Trophoblast cell (in vitro differentiated cells and primary cell): ENCODE measurements at regions not wholly inside any gene's neighbourhood (a gene's known extent, or its start where the extent isn't known, plus 50 kb on each side); places are given as distances from the start of the nearest gene placed in this dataset.

Experiments
- DNase-seq, 2 donors: peaks; one replicate each; pipeline ENCODE4 v3.0.0-alpha.2; 2016
- H2AFZ ChIP-seq: 2 replicates; pipeline ENCODE4 v1.6.1; 2013; ENCODE audit warnings: low read length, moderate library complexity, mild to moderate bottlenecking; ENCODE audit not compliant: insufficient read depth, poor library complexity
- H2AK5ac ChIP-seq: 2 replicates; pipeline ENCODE4 v1.6.1; 2013; ENCODE audit warnings: mild to moderate bottlenecking, low read length
- H2BK120ac ChIP-seq: 2 replicates; pipeline ENCODE4 v1.6.1; 2013; ENCODE audit warnings: low read length, mild to moderate bottlenecking, moderate library complexity; ENCODE audit not compliant: insufficient read depth, poor library complexity
- H2BK12ac ChIP-seq: 2 replicates; pipeline ENCODE4 v1.6.1; 2013; ENCODE audit warnings: mild to moderate bottlenecking, low read length, moderate library complexity
- H2BK5ac ChIP-seq: 2 replicates; pipeline ENCODE4 v1.6.1; 2013; ENCODE audit warnings: low read length, low read depth, moderate library complexity, mild to moderate bottlenecking; ENCODE audit not compliant: poor library complexity
- H3K14ac ChIP-seq: 2 replicates; pipeline ENCODE4 v1.6.1; 2013; ENCODE audit warnings: mild to moderate bottlenecking, low read length
- H3K18ac ChIP-seq: 2 replicates; pipeline ENCODE4 v1.6.1; 2013; ENCODE audit warnings: mild to moderate bottlenecking, low read length
- H3K23ac ChIP-seq: 2 replicates; pipeline ENCODE4 v1.6.1; 2013; ENCODE audit warnings: low read length
- H3K27ac ChIP-seq: 2 replicates; pipeline ENCODE4 v1.5.1; 2013; ENCODE audit warnings: low read depth, mild to moderate bottlenecking, inconsistent platforms, low read length, moderate library complexity
- H3K27me3 ChIP-seq: 2 replicates; pipeline ENCODE4 v1.6.1; 2013; ENCODE audit warnings: inconsistent platforms, mild to moderate bottlenecking, low read length, moderate library complexity; ENCODE audit not compliant: insufficient read depth
- H3K36me3 ChIP-seq, 2 experiments: 1 replicate in 1 of 2; 2 replicates in 1 of 2; pipeline ENCODE4 v1.6.1; 2013; ENCODE audit warnings: low read length in 2 of 2, mild to moderate bottlenecking in 2 of 2, moderate library complexity in 1 of 2; ENCODE audit not compliant: insufficient read depth in 2 of 2, control insufficient read depth in 1 of 2
- H3K4ac ChIP-seq: 2 replicates; pipeline ENCODE4 v1.6.1; 2013; ENCODE audit warnings: low read depth, mild to moderate bottlenecking, low read length, moderate library complexity
- H3K4me1 ChIP-seq, 2 experiments: 1 replicate in 1 of 2; 2 replicates in 1 of 2; pipeline ENCODE4 v1.6.1; 2013; ENCODE audit warnings: low read length in 2 of 2, mild to moderate bottlenecking in 2 of 2, moderate library complexity in 1 of 2; ENCODE audit not compliant: insufficient read depth in 2 of 2, control insufficient read depth in 1 of 2
- H3K4me2 ChIP-seq: 2 replicates; pipeline ENCODE4 v1.6.1; 2013; ENCODE audit warnings: inconsistent platforms, mild to moderate bottlenecking, low read length, moderate library complexity
- H3K4me3 ChIP-seq: 2 replicates; pipeline ENCODE4 v1.5.1; 2013; ENCODE audit warnings: mild to moderate bottlenecking, low read depth, low read length, inconsistent platforms
- H3K79me1 ChIP-seq: one replicate; pipeline ENCODE4 v1.6.1; 2013; ENCODE audit warnings: low read length
- H3K79me2 ChIP-seq: 2 replicates; pipeline ENCODE4 v1.6.1; 2013; ENCODE audit warnings: low read length, mild to moderate bottlenecking; ENCODE audit not compliant: control insufficient read depth, insufficient read depth, poor library complexity
- H3K9ac ChIP-seq: 2 replicates; pipeline ENCODE4 v1.6.1; 2013; ENCODE audit warnings: mild to moderate bottlenecking, low read length
- H3K9me3 ChIP-seq: 2 replicates; pipeline ENCODE4 v1.6.1; 2013; ENCODE audit warnings: low read depth, mild to moderate bottlenecking, control low read depth, inconsistent platforms, low read length; ENCODE audit not compliant: insufficient read depth
- H4K12ac ChIP-seq: 2 replicates; pipeline ENCODE4 v1.6.1; 2013; ENCODE audit warnings: low read depth, mild to moderate bottlenecking, low read length, moderate library complexity
- H4K8ac ChIP-seq: 2 replicates; pipeline ENCODE4 v1.6.1; 2013; ENCODE audit warnings: low read depth, mild to moderate bottlenecking, low read length, moderate library complexity
- H4K91ac ChIP-seq: one replicate; pipeline ENCODE4 v1.6.1; 2013; ENCODE audit warnings: low read depth, mild to moderate bottlenecking, low read length, moderate library complexity
- whole genome bisulfite sequencing: extraction: QIAGEN DNeasy Blood & Tissue Kit; methylation state at CpG from one replicate; pipeline ENCODE4 v1.1.7; 2013; ENCODE audit warnings: missing lambda C conversion rate; ENCODE audit not compliant: insufficient read length, insufficient coverage; ENCODE audit errors: extremely low coverage; 5-methylcytosine and 5-hydroxymethylcytosine counted together

DNA sequence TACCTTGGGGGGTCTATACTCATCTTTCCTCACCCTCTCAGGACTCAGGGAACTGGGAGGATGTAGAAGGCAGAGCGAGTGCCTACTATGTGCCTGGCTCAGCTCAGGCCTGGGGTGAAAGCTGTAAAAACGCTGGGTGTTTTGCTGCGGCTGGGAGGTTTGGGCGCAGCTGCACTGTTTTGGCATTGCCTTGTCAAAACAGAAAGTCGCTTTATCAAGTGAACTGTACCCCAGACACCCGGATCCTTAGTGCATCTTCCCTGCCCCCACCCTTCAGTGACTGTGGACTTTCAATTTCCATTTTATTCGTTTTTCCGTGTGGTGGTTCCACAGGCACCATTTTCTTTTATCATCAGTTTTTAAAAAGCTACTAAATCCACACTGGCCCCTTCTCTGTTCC, 86.7 kb upstream of the ZNF716 start:
- H4K12ac ChIP-seq, result no peak overlapping the region
- no peak for DNase-seq
- no peak overlapping the region for H3K23ac ChIP-seq
- no peak overlapping the region for H3K27ac ChIP-seq
- H2BK5ac ChIP-seq, result no peak overlapping the region
- no peak overlapping the region for H2AK5ac ChIP-seq
- H2BK120ac ChIP-seq, result no peak overlapping the region
- no peak overlapping the region for H2AFZ ChIP-seq
- WGBS, result no CpG with 5 or more reads among the region's 8 CpGs
- H3K4me1 ChIP-seq, result no peaks in the 10 kb centered on the region
- peaks cover 63% of the 10 kb centered on the region for H3K9me3 ChIP-seq
- no peak overlapping the region for H4K8ac ChIP-seq
- no peaks in the 10 kb centered on the region for H3K27me3 ChIP-seq
- H3K9ac ChIP-seq, result no peak overlapping the region
- no peak overlapping the region for H3K18ac ChIP-seq
- H3K79me2 ChIP-seq, result no peaks in the 10 kb centered on the region
- H3K4me2 ChIP-seq, result no peak overlapping the region
- no peak overlapping the region for H3K4me3 ChIP-seq
- no peaks in the 10 kb centered on the region for H3K79me1 ChIP-seq
- no peak overlapping the region for H2BK12ac ChIP-seq
- H3K14ac ChIP-seq, result no peak overlapping the region
- no peaks in the 10 kb centered on the region for H3K36me3 ChIP-seq
- no peak overlapping the region for H4K91ac ChIP-seq
- H3K4ac ChIP-seq, result no peak overlapping the region

DNA sequence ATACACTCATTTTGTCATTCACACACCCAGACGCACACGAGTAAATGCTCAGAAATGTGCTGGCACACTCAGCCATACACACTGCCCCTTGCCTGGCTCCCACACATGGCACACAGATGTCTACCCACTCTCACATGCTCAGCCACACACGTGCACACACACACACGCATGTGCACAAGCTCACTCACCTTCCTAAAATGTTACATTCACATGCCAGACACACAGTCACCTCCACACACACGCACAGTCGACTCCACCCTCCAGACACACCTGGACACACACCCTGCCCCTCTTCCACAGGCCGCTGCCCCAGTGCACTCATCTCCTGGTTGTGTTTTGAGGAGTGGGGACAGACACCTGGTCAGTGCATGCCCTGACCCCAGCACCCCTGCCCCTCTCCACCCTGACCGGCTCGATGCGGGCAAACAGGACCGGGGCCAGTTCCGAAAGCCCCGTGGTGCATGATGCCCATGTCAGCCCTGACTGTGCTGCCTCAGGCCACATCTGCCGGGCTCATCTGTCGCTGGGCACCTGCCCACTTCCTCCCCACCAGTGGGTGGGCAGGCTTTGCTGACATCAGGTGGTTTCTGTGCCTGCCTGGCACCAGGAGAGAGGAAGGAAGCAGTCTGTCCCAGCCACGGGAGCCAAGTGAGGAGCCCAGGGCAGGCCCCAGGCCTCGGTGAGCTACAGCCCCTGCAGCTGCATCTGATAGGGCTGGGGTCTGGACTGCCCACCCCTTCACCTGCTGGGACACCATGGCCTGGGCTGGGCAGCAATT, 84.9 kb upstream of the ZNF716 start:
- H3K18ac ChIP-seq, result no peak overlapping the region
- no peak overlapping the region for H4K8ac ChIP-seq
- H3K4me1 ChIP-seq, result no peaks in the 10 kb centered on the region
- H3K23ac ChIP-seq, result no peak overlapping the region
- H2BK120ac ChIP-seq, result no peak overlapping the region
- DNase-seq, result no peak
- no peak overlapping the region for H2BK5ac ChIP-seq
- no peaks in the 10 kb centered on the region for H3K36me3 ChIP-seq
- no peaks in the 10 kb centered on the region for H3K27me3 ChIP-seq
- no peak overlapping the region for H3K4me3 ChIP-seq
- no peak overlapping the region for H4K91ac ChIP-seq
- no peak overlapping the region for H3K9ac ChIP-seq
- no peak overlapping the region for H4K12ac ChIP-seq
- H3K4ac ChIP-seq, result no peak overlapping the region
- H2AK5ac ChIP-seq, result no peak overlapping the region
- 100% methylated on average over 2 of the region's 17 CpGs for WGBS
- no peak overlapping the region for H3K27ac ChIP-seq
- peaks cover 60% of the 10 kb centered on the region for H3K9me3 ChIP-seq
- no peak overlapping the region for H2AFZ ChIP-seq
- H2BK12ac ChIP-seq, result no peak overlapping the region
- H3K4me2 ChIP-seq, result no peak overlapping the region
- H3K79me1 ChIP-seq, result no peaks in the 10 kb centered on the region
- no peaks in the 10 kb centered on the region for H3K79me2 ChIP-seq
- no peak overlapping the region for H3K14ac ChIP-seq

DNA sequence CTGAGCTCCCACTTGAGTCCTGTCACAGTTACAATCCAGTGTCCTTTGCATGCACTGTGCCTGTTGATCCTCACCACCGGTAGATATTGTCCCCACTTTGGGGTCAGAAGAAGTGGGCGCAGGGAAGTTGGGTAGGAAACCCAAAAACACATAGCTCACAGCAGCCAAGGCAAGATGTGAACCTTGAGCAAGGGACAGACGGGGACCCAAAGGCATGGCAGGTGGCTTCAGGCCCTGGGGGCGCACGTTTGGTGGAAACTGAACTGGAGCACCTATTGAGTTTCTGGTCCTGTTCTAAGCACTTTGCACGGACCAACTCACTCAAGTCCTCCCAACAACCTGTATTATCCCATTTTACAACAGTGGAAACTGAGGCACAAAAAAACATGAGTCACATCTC, 82.8 kb upstream of the ZNF716 start:
- Histone ChIP-seq H3K18ac (no peak overlapping the region), H4K8ac (no peak overlapping the region), H4K91ac (no peak overlapping the region), H3K36me3 (no peaks in the 10 kb centered on the region), H3K4me2 (no peak overlapping the region), H3K4me1 (no peaks in the 10 kb centered on the region), H2AFZ (no peak overlapping the region), H2AK5ac (no peak overlapping the region), H3K79me2 (no peaks in the 10 kb centered on the region), H3K4me3 (no peak overlapping the region), H3K14ac (no peak overlapping the region), H3K27me3 (no peaks in the 10 kb centered on the region), H3K27ac (no peak overlapping the region), H2BK120ac (no peak overlapping the region), H3K9me3 (peaks cover 56% of the 10 kb centered on the region), H3K9ac (no peak overlapping the region), H3K4ac (no peak overlapping the region), H3K79me1 (no peaks in the 10 kb centered on the region), H4K12ac (no peak overlapping the region), H2BK12ac (no peak overlapping the region), H3K23ac (no peak overlapping the region), H2BK5ac (no peak overlapping the region)
- no CpG with 5 or more reads among the region's 6 CpGs for WGBS
- no peak for DNase-seq

DNA sequence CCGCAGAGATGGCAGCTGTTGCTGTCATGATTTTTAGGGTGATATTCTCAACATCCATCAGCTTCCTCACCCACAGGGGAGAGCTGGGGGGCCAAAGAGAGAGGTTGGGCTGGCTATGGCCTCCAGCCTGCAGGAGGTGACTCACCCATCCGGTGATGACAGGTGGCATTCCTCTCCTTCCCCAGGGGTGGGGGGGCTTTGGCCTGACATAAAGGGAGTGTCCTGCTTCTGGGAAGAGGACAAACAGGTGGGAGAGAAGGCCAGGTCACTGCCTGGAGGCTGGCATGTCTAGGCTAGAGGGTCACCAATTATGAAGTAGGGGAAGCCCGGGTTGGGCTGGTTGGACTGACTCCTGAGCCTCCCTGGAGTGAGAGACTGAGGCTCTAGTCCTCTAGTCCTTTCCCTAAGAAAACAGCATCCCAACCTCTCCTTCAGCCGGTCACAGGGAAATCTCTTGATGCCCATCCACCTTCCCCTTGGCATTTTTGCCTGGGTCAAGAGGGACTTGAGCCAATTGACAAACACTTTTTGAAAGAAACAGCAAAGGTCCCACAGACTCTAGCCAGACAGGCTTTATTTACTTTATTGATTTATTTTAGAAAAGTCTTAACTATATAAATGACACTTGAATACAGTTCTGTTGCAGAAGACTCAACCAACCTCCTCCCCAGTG, 79.8 kb upstream of the ZNF716 start:
- H3K9ac ChIP-seq, result no peak overlapping the region
- no peak overlapping the region for H2BK120ac ChIP-seq
- no peak overlapping the region for H4K8ac ChIP-seq
- no peak overlapping the region for H4K91ac ChIP-seq
- H3K79me1 ChIP-seq, result no peaks in the 10 kb centered on the region
- no CpG with 5 or more reads among the region's 4 CpGs for WGBS
- H3K4me3 ChIP-seq, result no peak overlapping the region
- H3K23ac ChIP-seq, result no peak overlapping the region
- H2AFZ ChIP-seq, result no peak overlapping the region
- H3K27me3 ChIP-seq, result no peaks in the 10 kb centered on the region
- H3K36me3 ChIP-seq, result no peaks in the 10 kb centered on the region
- H3K18ac ChIP-seq, result no peak overlapping the region
- no peak overlapping the region for H3K27ac ChIP-seq
- no peak overlapping the region for H3K14ac ChIP-seq
- peaks cover 60% of the 10 kb centered on the region for H3K9me3 ChIP-seq
- H2BK5ac ChIP-seq, result no peak overlapping the region
- DNase-seq, result no peak
- no peak overlapping the region for H3K4me2 ChIP-seq
- no peak overlapping the region for H3K4ac ChIP-seq
- H3K4me1 ChIP-seq, result no peaks in the 10 kb centered on the region
- no peak overlapping the region for H4K12ac ChIP-seq
- H2AK5ac ChIP-seq, result no peak overlapping the region
- no peak overlapping the region for H2BK12ac ChIP-seq
- H3K79me2 ChIP-seq, result no peaks in the 10 kb centered on the region
